NAMALWA (cell line): ENCODE measurements at regions not wholly inside any gene's neighbourhood (a gene's known extent, or its start where the extent isn't known, plus 50 kb on each side); places are given as distances from the start of the nearest gene placed in this dataset.
"Not testable (repeated sequence)": the region's sequence is repeated elsewhere in the genome, so short reads cannot be mapped to it uniquely, and the experiment has no call there.

Experiments used
- DNase-seq: peaks from one replicate; pipeline ENCODE4 v3.0.0-alpha.2; 2015; ENCODE audit warnings: low spot score

GRCh38 chr12:85574291-85574690 lies 261.9 kb downstream of the RASSF9 start:
- no peak for DNase-seq

- peak; percentile 80 for DNase-seq
Observed at GRCh38 chr12:85575120-85576096, 260.8 kb downstream of the RASSF9 start.

GRCh38 chr12:85580562-85581168 lies 255.5 kb downstream of the RASSF9 start:
- DNase-seq = no peak

- no peak for DNase-seq
Observed at GRCh38 chr12:85587158-85587557, 249.1 kb downstream of the RASSF9 start.

- no peak for DNase-seq
Observed at GRCh38 chr12:85588221-85588620, 248.0 kb downstream of the RASSF9 start.

- no peak for DNase-seq
Observed at GRCh38 chr12:85600841-85601240, 235.4 kb downstream of the RASSF9 start.

GRCh38 chr12:85603556-85603955 lies 232.7 kb downstream of the RASSF9 start:
- no peak for DNase-seq

GRCh38 chr12:85606455-85606854 lies 229.8 kb downstream of the RASSF9 start:
- DNase-seq = no peak

- no peak for DNase-seq
Observed at GRCh38 chr12:85609778-85610177, 226.4 kb downstream of the RASSF9 start.

GRCh38 chr12:85610194-85610593 lies 226.0 kb downstream of the RASSF9 start:
- no peak for DNase-seq

- no peak for DNase-seq
Observed at GRCh38 chr12:85616201-85616600, 220.0 kb downstream of the RASSF9 start.

GRCh38 chr12:85617307-85618091 lies 218.7 kb downstream of the RASSF9 start:
- no peak for DNase-seq

GRCh38 chr12:85621041-85621440 lies 215.2 kb downstream of the RASSF9 start:
- no peak for DNase-seq

GRCh38 chr12:85623763-85624162 lies 212.4 kb downstream of the RASSF9 start:
- DNase-seq = no peak

- no peak for DNase-seq
Observed at GRCh38 chr12:85625467-85625866, 210.7 kb downstream of the RASSF9 start.

GRCh38 chr12:85626001-85626783 lies 210.0 kb downstream of the RASSF9 start:
- DNase-seq = no peak

GRCh38 chr12:85626784-85627171 lies 209.4 kb downstream of the RASSF9 start:
- DNase-seq = no peak

GRCh38 chr12:85627584-85627983 lies 208.6 kb downstream of the RASSF9 start:
- no peak for DNase-seq

GRCh38 chr12:85628562-85628961 lies 207.6 kb downstream of the RASSF9 start:
- not testable (repeated sequence) for DNase-seq

GRCh38 chr12:85630851-85631250 lies 205.4 kb downstream of the RASSF9 start:
- no peak for DNase-seq

- no peak for DNase-seq
Observed at GRCh38 chr12:85632390-85632789, 203.8 kb downstream of the RASSF9 start.

- DNase-seq = no peak
Observed at GRCh38 chr12:85633491-85633890, 202.7 kb downstream of the RASSF9 start.
